ENCODE measurements at regions not wholly inside any gene's neighbourhood (a gene's known extent, or its start where the extent isn't known, plus 50 kb on each side); places are given as distances from the start of the nearest gene placed in this dataset.

GRCh38 chr10:84901885-84902284 is 573.5 kb downstream of the CCSER2 start:
- H3K4me3 ChIP-seq (ENCODE audit: low read depth, low read length) = no peak overlapping the region
- no peak for TF ChIP-seq CTCF (IDR thresholded peaks at IDR 0.05; ENCODE audit: low read depth, low read length)
- TF ChIP-seq MYC (IDR thresholded peaks at IDR 0.05; ENCODE audit: low read depth, low read length) = no peak
- TF ChIP-seq MAX (IDR thresholded peaks at IDR 0.05; ENCODE audit: low read depth, low read length) = no peak
- TF ChIP-seq POLR2A (IDR thresholded peaks at IDR 0.05; ENCODE audit: extremely low read depth, insufficient read length) = no peak
- no peak for DNase-seq (ENCODE audit: low read depth)

- H3K4me3 ChIP-seq (ENCODE audit: low read depth, low read length) = no peak overlapping the region
- TF ChIP-seq CTCF (IDR thresholded peaks at IDR 0.05; ENCODE audit: low read depth, low read length) (no peak), MAX (IDR thresholded peaks at IDR 0.05; ENCODE audit: low read depth, low read length) (no peak), MYC (IDR thresholded peaks at IDR 0.05; ENCODE audit: low read depth, low read length) (no peak), POLR2A (IDR thresholded peaks at IDR 0.05; ENCODE audit: extremely low read depth, insufficient read length) (no peak)
- DNase-seq (ENCODE audit: low read depth) = no peak
Measured at GRCh38 chr10:84902553-84902952, 574.2 kb downstream of the CCSER2 start.

- no peak overlapping the region for H3K4me3 ChIP-seq (ENCODE audit: low read depth, low read length)
- no peak for DNase-seq (ENCODE audit: low read depth)
- TF ChIP-seq MAX (IDR thresholded peaks at IDR 0.05; ENCODE audit: low read depth, low read length) (no peak), POLR2A (IDR thresholded peaks at IDR 0.05; ENCODE audit: extremely low read depth, insufficient read length) (no peak), CTCF (IDR thresholded peaks at IDR 0.05; ENCODE audit: low read depth, low read length) (no peak), MYC (IDR thresholded peaks at IDR 0.05; ENCODE audit: low read depth, low read length) (no peak)
Measured at GRCh38 chr10:84903320-84903719, 574.9 kb downstream of the CCSER2 start.

GRCh38 chr10:84907461-84908009 is 579.1 kb downstream of the CCSER2 start:
- no peak for DNase-seq (ENCODE audit: low read depth)
- no peak overlapping the region for H3K4me3 ChIP-seq (ENCODE audit: low read depth, low read length)
- TF ChIP-seq POLR2A (IDR thresholded peaks at IDR 0.05; ENCODE audit: extremely low read depth, insufficient read length) = no peak
- no peak for TF ChIP-seq MAX (IDR thresholded peaks at IDR 0.05; ENCODE audit: low read depth, low read length)
- TF ChIP-seq MYC (IDR thresholded peaks at IDR 0.05; ENCODE audit: low read depth, low read length) = no peak
- no peak for TF ChIP-seq CTCF (IDR thresholded peaks at IDR 0.05; ENCODE audit: low read depth, low read length)

- no peak for TF ChIP-seq MAX (IDR thresholded peaks at IDR 0.05; ENCODE audit: low read depth, low read length)
- no peak for TF ChIP-seq POLR2A (IDR thresholded peaks at IDR 0.05; ENCODE audit: extremely low read depth, insufficient read length)
- no peak for TF ChIP-seq CTCF (IDR thresholded peaks at IDR 0.05; ENCODE audit: low read depth, low read length)
- no peak for TF ChIP-seq MYC (IDR thresholded peaks at IDR 0.05; ENCODE audit: low read depth, low read length)
- no peak overlapping the region for H3K4me3 ChIP-seq (ENCODE audit: low read depth, low read length)
- DNase-seq (ENCODE audit: low read depth) = peak; percentile 6
Measured at GRCh38 chr10:84908491-84908890, 580.1 kb downstream of the CCSER2 start.
